Activated CD4-positive, alpha-beta T cell treated with anti-CD3 and anti-CD28 coated beads, Interleukin-2, amount 50 U/mL, for 24 hours (primary cell): ENCODE measurements at regions not wholly inside any gene's neighbourhood (a gene's known extent, or its start where the extent isn't known, plus 50 kb on each side); places are given as distances from the start of the nearest gene placed in this dataset.

Experiments
- DNase-seq, 2 donors: peaks; one replicate each; pipeline ENCODE4 v3.0.0-alpha.2; 2020; ENCODE audit warnings: low read depth in 1 of 2, low spot score in 1 of 2

DNA sequence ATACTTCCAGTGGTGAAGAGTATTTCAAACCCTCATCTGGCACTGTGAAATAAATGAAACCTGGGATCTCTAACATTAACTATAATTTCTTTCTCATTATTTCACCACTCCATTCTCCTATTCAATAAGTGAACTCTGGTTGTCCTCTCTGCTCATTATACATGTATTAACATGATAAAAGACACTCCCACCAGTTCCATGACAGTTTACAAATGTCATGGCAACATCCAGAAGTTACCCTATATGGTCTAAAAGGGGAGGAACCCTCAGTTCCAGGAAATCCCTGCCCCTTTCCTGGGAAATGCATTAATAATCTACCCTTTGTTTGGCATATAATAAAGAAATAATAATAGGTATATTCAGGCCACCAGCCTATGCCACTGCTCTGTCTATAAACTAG, 62.7 kb upstream of the BRINP3 start:
- DNase-seq = no peak

DNA sequence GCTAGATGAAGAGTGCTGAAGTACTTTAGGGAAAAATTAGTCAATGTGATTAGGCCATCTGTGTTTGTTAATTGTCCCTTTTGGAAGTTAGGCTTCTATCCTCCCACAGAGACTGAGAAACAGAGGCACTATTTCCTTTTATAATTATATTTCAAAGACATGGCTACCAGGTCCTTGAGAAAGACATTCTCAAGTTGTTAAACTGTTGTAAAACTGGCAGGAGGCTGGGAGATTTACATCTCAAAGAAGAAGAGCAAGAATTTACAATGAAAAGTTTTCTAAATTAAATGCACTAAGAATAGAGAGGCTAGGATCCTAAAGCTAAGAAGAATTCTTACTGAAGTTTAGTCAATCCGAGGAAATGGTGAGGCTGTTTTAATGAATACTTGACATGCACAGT, 74.0 kb upstream of the BRINP3 start:
- DNase-seq = no peak

GRCh38 chr1:190560161-190560681, 82.6 kb upstream of the BRINP3 start:
- no peak for DNase-seq

DNA sequence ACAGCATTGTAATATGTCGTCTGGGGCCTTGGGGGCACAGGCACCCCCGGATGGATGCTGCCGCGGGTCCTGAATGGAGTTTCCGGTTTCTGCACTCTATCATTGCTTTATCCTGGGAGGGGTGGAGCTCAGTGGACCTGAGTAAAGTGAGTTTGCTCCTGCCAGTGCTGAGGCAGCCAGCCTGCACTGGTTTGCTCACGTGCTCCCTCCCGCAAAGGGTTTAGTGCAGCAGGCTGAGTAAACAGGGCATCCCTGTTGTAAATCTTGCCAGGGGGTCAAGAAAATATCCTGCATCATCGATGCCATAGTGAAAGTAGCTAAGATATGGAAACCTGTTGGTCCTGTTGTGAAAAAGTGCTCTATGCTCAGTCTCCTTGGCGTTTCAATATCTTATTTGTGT, 85.6 kb upstream of the BRINP3 start:
- no peak for DNase-seq

GRCh38 chr1:190564117-190564516, 86.5 kb upstream of the BRINP3 start:
- no peak for DNase-seq

GRCh38 chr1:190578017-190578416, 100.4 kb upstream of the BRINP3 start:
- no peak for DNase-seq

GRCh38 chr1:190578526-190578925, 100.9 kb upstream of the BRINP3 start:
- no peak for DNase-seq

DNA sequence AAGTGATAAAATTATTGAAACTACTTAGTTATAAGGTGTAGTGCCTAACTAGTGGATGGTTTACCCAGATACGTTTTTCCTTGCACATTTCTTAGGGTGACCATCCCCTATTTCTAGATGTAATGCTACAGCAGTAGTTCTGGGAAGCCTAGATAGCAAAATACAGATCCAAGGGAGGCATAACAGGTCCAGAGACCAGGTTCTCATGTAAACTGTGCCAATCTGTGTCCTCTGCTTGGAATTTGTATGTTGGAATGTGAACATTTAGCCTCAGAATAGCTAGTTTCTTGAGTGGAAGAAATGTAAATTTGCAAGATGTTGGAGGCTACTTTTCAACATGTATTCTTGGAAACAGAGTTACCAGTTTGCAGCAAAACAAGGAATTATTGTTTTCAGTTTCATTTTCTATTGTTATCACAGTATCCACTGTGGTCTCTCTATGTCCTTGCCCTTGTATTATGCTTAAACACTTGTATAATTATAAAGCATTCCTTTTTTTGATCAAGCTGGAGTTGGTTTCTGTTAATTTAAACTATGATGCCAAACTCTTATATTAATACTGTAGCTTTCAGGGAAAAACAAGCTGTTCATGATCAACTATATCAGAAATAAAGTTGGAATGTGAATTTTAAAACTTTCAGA, 102.0 kb upstream of the BRINP3 start:
- no peak for DNase-seq

- no peak for DNase-seq
These were observed 106.2 kb upstream of the BRINP3 start for GRCh38 chr1:190583862-190584261.

- no peak for DNase-seq
These were observed 110.8 kb upstream of the BRINP3 start for GRCh38 chr1:190588424-190588823.

- DNase-seq = no peak
These were observed 117.8 kb upstream of the BRINP3 start for GRCh38 chr1:190595438-190595837.

DNA sequence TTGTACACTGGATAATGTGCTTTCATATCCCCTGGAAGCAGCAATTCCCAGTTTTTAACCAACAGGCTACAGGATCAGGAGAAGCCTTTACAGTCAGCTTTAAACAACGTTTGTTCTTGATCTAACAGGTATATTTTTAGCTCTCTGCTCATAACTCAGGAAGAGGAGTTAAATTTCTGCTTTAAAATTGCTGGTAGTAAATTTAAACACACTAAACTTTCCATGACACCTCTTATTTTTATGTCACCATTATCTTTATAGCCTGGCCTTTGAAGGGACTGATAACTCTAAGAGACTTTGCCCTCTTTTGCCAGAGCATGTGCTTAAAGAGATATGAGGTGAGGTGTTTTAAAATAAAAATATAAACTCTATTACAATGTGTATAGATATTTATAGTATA, 119.6 kb upstream of the BRINP3 start:
- no peak for DNase-seq

- DNase-seq = no peak
These were observed 122.0 kb upstream of the BRINP3 start for GRCh38 chr1:190599670-190600069.

- no peak for DNase-seq
These were observed 124.7 kb upstream of the BRINP3 start for GRCh38 chr1:190602325-190602724.

GRCh38 chr1:190608282-190608681, 130.6 kb upstream of the BRINP3 start:
- no peak for DNase-seq

DNA sequence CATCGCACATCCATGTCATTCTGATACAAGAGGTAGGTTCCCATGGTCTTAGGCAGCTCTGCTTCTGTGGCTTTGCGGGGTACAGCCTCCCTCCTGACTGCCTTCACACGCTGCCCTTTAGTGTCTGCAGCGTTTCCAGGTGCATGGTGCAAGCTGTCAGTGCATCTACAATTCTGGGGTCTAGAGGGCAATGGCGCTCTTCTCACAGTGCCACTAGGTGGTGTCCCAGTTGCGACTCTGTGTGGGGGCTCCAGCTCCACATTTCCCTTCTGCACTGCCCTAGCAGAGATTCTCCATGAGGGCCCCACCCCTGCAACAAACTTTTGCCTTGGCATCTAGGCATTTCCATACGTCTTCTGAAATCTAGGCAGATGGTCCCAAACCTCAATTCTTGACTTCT, 138.2 kb upstream of the BRINP3 start:
- no peak for DNase-seq

GRCh38 chr1:190616235-190616634, 138.6 kb upstream of the BRINP3 start:
- no peak for DNase-seq

GRCh38 chr1:190619724-190620123, 142.1 kb upstream of the BRINP3 start:
- DNase-seq = no peak

DNA sequence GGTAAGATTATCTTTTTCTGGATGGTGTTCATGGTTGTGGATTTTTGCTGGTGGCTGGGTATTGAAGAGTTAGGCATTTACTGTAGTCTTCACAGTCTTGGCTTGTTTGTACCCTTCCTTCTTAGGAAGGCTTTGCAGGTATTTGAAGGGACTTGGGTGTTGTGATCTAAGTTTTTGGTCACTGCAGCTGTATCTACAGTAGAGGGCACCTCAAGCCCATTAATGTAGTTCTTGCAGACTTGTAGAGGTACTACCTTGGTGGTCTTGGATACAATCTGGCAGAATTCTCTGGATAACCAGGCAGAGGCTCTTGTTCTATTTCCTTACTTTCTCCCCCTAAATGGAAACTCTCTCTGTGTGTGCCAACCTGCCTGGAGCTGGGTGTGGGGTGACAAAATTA, 155.8 kb upstream of the BRINP3 start:
- no peak for DNase-seq

- no peak for DNase-seq
These were observed 156.5 kb upstream of the BRINP3 start for GRCh38 chr1:190634134-190634533.

GRCh38 chr1:190649553-190649952, 171.9 kb upstream of the BRINP3 start:
- DNase-seq = no peak

- DNase-seq = no peak
These were observed 181.2 kb upstream of the BRINP3 start for GRCh38 chr1:190658907-190659306.

DNA sequence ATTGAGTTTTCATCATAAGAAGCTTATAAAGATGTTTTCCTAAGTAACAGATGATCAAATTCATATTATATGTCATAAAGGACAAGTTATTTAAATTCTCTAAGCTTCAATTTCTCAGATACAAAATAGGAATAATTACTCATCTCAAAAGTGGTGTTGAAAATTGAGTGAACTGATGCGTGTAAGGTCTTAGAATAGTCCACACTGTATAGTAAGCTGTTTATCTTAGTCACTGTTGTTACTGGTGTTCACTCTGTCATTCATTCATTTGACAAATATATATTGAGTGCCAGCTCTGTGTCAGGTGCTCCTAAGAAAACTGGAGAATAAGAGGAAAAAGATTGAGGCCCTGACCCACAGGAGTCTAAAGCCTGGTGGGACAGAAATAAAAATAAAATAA, 186.3 kb upstream of the BRINP3 start:
- DNase-seq = no peak
